IgD-negative memory B cell (primary cell): ENCODE measurements at regions not wholly inside any gene's neighbourhood (a gene's known extent, or its start where the extent isn't known, plus 50 kb on each side); places are given as distances from the start of the nearest gene placed in this dataset.
A peak's percentile ranks its signal among the peaks of the same experiment; 100 is the strongest.

Source experiments
- H3K27ac Mint-ChIP-seq, 3 donors: one replicate each; pipeline ENCODE4 v1.8.0; 2020 to 2022; ENCODE audit warnings: mild to moderate bottlenecking in 3 of 3, mixed read lengths in 3 of 3, moderate library complexity in 1 of 3
- H3K27me3 Mint-ChIP-seq: one replicate; pipeline ENCODE4 v1.8.0; 2021; ENCODE audit warnings: mixed read lengths
- H3K36me3 Mint-ChIP-seq: one replicate; pipeline ENCODE4 v1.8.0; 2020; ENCODE audit warnings: mild to moderate bottlenecking, mixed read lengths
- H3K4me1 Mint-ChIP-seq, 3 donors: one replicate each; pipeline ENCODE4 v1.8.0; 2020 to 2022; ENCODE audit warnings: mixed read lengths in 3 of 3, mild to moderate bottlenecking in 1 of 3
- H3K4me3 Mint-ChIP-seq, 4 donors: one replicate each; pipeline ENCODE4 v1.8.0; 2020 to 2022; ENCODE audit warnings: mild to moderate bottlenecking in 4 of 4, mixed read lengths in 4 of 4, moderate library complexity in 3 of 4
- H3K9me3 Mint-ChIP-seq, 3 donors: one replicate each; pipeline ENCODE4 v1.8.0; 2020 to 2021; ENCODE audit warnings: mixed read lengths in 3 of 3, mild to moderate bottlenecking in 1 of 3

DNA sequence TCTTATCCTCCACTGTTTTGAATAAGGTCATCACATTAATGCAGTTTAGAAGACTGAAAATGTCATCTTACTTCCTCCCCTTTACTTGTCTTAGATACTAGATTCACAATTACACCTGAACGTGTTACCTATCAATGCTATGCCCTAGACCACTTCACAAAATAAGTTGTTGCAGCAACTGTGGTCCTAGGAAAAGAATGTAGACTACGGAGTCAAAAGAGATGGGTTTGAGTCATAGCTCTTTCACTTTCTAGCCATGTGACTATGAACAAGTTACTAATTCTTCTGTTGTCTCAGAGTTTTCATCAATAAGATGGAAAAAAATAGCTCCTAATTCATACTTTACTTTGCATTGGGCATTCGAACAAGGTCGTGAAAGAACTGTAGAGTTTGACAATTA, 164.3 kb upstream of the PREP start:
- H3K27ac Mint-ChIP-seq: no peak overlapping the region
- H3K27me3 Mint-ChIP-seq: peaks cover 2% of the 10 kb centered on the region
- no peak overlapping the region for H3K4me3 Mint-ChIP-seq
- H3K4me1 Mint-ChIP-seq: no peaks in the 10 kb centered on the region
- H3K9me3 Mint-ChIP-seq: peaks cover 4 to 8% (median 7%) of the 10 kb centered on the region in 3 donors
- no peaks in the 10 kb centered on the region for H3K36me3 Mint-ChIP-seq

DNA sequence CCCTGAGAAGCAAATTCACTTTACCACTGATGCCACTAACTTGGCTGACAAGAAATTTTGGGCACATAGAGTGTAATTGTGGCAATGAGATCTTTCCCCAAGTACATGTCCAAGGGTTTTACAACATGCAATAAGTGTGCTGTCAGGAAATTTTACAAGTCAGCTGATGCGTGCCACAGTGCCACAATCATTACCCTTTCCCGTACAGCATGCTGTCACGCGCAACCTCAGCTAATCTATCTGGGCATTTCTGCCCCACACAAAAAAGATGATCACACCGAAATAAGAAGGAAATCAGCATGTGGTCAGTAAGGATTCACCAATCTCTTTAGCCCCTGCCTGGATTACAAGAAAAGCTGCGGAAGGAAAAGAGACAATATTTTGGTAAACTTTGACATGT, 163.6 kb upstream of the PREP start:
- H3K4me3 Mint-ChIP-seq: no peak overlapping the region
- no peak overlapping the region for H3K27ac Mint-ChIP-seq
- peaks cover 2% of the 10 kb centered on the region for H3K27me3 Mint-ChIP-seq
- H3K36me3 Mint-ChIP-seq: no peaks in the 10 kb centered on the region
- no peaks in the 10 kb centered on the region for H3K4me1 Mint-ChIP-seq
- H3K9me3 Mint-ChIP-seq: peaks cover 3 to 8% (median 7%) of the 10 kb centered on the region in 3 donors

DNA sequence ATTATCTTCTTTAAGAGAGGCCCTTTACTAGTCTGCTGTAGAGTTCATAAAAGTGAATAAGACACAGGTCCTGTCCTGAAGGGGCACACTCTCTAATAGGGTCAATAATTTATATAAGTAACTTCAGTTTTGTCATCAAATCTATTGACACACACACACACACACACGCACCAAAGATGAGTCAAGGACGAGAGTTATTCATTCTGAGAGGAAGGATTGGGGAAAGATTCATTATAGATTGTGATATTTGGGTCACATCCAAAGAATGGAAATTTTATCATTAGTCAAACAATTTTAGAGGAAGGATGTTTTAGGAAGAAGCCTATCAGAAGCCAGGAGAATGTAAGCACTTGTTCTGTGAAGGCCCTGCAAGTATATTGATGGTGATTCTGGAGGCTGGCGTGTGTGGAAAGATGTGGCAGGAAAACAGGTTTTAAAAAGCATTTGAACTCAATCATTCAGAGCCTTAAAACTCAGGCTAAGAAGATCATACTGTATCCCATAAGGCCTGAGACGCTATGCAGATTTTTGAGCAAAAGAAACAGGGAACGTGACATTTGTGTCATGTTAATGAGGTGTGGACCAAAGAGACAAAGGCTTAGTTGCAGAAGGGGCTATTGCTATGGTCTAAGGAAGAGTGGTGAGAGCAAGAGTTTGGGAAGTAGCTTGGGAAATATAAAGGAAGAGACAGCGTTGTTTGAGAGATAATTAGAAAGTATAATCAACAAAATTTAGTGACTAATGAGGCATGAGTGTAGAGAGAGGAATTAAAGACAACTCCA, 161.4 kb upstream of the PREP start:
- Mint-ChIP-seq H3K27me3 (no peaks in the 10 kb centered on the region), H3K27ac (no peak overlapping the region), H3K36me3 (no peaks in the 10 kb centered on the region), H3K4me3 (no peak overlapping the region), H3K4me1 (no peaks in the 10 kb centered on the region), H3K9me3 (peaks cover 3 to 8% (median 7%) of the 10 kb centered on the region in 3 donors)

DNA sequence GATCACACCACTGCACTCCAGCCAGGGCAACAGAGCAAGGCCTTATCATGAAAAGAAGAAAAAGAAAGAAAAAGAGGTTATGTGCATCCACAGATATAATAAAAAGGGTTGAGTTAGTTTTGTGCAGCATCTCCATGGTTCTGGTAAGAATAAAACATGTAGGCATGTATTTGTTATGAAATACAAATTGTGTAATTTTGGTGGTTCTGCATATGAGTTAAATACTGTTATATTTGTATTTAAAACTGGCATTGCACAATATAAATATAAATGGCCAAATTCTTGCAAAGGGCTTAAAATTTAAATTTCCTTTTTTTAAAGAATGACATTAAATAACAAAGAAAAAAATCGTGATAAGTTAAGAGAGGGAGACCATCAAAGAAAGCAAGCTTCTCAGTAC, 159.1 kb upstream of the PREP start:
- no peak overlapping the region for H3K27ac Mint-ChIP-seq
- H3K4me3 Mint-ChIP-seq: no peak overlapping the region
- H3K9me3 Mint-ChIP-seq: peaks cover 3 to 8% (median 6%) of the 10 kb centered on the region in 3 donors
- no peaks in the 10 kb centered on the region for H3K36me3 Mint-ChIP-seq
- no peaks in the 10 kb centered on the region for H3K27me3 Mint-ChIP-seq
- no peaks in the 10 kb centered on the region for H3K4me1 Mint-ChIP-seq

DNA sequence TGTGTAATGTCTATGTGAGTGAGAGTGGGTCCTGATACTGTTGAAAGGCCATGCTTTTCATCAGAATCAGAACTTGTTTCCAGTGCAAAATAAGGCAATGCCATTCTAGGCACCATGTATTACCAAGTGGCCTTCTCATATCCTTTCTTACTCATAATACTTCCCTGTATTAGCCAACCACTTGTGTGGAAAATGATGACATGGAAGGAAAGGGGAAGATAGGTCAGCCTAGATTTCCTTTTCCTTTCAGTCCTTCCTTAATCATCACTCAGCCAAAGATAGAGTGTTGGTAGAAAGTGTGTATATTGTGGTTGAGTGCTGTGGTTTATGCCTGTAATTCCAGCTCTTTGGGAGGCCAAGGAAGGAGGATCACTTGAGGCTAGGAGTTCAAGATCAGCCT, 158.6 kb upstream of the PREP start:
- Mint-ChIP-seq H3K4me3 (peak overlapping the region in 1 of 4 donors; percentile 37), H3K36me3 (no peaks in the 10 kb centered on the region)

DNA sequence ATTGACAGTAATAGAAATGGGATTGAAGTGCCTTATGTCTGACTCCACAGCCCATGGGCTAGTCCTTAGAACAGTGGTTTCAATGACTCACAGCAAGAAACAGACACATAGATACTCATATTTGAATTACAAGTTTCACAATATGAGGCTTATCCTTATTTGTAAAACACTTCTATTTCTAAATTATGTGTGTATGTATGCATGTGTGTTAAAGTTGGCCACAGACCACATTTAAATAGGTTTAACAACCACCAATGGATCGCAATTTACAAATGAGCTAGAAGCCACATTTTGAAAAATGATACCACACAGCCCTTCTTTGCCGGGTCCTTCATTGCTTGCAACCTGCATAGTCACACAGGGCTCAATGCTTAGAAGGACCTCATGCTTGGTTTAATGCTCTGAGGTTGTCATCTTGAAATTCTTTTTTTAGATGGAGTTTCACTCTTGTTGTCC, 157.8 kb upstream of the PREP start:
- Mint-ChIP-seq H3K27ac (no peak overlapping the region), H3K4me3 (no peak overlapping the region), H3K9me3 (peaks cover 6 to 8% (median 8%) of the 10 kb centered on the region in 3 donors), H3K4me1 (no peaks in the 10 kb centered on the region), H3K27me3 (no peaks in the 10 kb centered on the region), H3K36me3 (no peaks in the 10 kb centered on the region)

More for the DNA sequence above, 158.6 kb upstream of the PREP start:
- H3K4me1 Mint-ChIP-seq: no peaks in the 10 kb centered on the region
- peaks cover 3 to 8% (median 5%) of the 10 kb centered on the region in 3 donors for H3K9me3 Mint-ChIP-seq
- no peak overlapping the region for H3K27ac Mint-ChIP-seq
- no peaks in the 10 kb centered on the region for H3K27me3 Mint-ChIP-seq

DNA sequence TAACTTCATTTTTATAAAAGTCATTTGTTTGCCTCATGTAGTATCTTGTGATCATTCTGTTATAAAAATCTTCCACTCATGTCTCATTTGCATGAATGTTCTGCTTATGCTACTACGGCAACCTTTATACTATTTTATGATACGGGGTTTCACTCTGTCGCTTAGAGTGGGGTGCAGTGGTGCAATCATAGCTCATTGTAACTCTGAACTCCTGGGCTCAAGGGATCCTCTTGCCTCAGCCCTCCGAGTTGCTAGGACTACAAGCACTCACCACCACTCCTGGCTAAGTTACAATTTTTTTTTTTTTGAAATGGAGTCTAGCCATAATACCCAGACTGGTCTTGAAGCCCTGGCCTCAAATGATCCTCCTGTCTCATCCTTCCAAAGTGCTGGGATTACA, 154.4 kb upstream of the PREP start:
- H3K27me3 Mint-ChIP-seq: no peaks in the 10 kb centered on the region
- no peak overlapping the region for H3K4me3 Mint-ChIP-seq
- no peak overlapping the region for H3K27ac Mint-ChIP-seq
- no peaks in the 10 kb centered on the region for H3K36me3 Mint-ChIP-seq
- H3K9me3 Mint-ChIP-seq: peaks cover 0 to 3% (median 3%) of the 10 kb centered on the region in 3 donors
- no peaks in the 10 kb centered on the region for H3K4me1 Mint-ChIP-seq

DNA sequence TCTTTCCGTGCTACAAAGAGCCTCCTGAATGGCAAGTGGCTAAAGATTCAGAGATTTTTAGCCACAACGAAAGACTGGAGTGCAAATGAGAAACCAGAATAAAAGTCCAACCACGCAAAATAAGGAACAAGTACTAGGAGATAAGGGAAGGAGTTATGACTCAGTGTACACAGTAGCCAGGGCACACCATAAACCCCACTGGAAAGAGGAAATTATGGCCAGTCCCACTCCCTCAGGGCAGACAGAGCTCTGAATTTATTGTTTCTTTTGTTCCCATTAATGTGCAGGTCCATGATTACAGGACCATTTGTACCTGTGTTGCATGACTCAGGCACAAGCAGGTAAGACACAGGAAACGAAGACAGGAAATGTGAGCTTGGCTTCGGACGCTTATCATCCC, 150.3 kb upstream of the PREP start:
- H3K27me3 Mint-ChIP-seq: no peaks in the 10 kb centered on the region

DNA sequence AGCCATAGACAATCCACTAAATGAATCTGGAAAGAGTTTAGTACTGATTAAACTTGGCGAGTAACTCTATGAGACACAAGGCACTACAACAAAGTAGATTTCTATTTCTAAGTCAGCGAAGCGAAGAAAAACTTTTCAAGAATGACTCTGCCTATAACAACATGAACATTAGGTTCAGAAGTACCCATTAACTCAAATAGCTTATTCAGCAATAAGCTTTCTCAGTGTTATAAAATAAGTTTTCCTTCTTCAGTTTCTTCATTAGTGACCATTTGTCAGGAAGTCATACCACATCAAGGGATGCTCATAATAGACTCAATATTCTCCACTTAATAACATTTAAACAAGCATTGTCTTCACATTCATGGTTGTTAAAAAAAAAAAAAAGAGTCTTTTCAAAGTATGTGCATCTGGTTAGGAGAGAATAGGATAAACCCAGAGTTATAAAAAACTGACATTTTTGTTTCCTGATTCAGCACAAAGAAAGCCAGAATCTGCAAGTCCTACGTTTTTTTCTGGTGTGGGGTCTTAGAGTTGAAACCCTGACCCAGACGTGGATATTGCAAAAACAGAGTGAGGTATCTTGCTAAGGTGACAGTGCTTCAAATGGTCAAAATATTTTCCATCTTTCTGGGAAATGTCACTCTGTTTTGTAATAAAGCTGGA, 148.2 kb upstream of the PREP start:
- Mint-ChIP-seq H3K27ac (no peak overlapping the region), H3K27me3 (no peaks in the 10 kb centered on the region), H3K9me3 (peaks cover 0 to 2% (median 0%) of the 10 kb centered on the region in 3 donors), H3K36me3 (peaks cover 2% of the 10 kb centered on the region), H3K4me1 (peaks cover 0 to 2% (median 0%) of the 10 kb centered on the region in 3 donors), H3K4me3 (no peak overlapping the region)

More for the DNA sequence above, 150.3 kb upstream of the PREP start:
- Mint-ChIP-seq H3K4me3 (no peak overlapping the region), H3K9me3 (peaks cover 0 to 3% (median 3%) of the 10 kb centered on the region in 3 donors), H3K4me1 (no peaks in the 10 kb centered on the region), H3K36me3 (no peaks in the 10 kb centered on the region), H3K27ac (no peak overlapping the region)

DNA sequence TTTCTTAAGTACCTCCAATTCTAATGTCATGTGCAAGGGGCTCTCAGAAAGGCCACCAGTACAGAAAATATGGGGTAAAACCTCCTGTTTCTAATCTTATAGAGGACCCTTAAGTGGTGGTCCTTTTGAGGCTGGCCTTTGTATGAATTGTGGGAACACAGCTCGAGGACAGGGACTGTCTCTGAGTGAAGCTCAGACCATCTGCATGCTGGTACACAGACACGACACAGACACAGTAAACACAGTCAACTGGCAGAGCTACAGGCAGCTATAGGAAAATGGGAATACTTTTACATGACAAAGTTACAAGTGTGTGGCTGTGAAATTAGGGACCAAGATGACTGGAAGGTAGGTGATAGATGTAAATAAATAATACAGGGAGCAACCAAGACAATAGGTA, 143.9 kb upstream of the PREP start:
- Mint-ChIP-seq H3K27me3 (peaks cover 4% of the 10 kb centered on the region), H3K9me3 (no peaks in the 10 kb centered on the region), H3K27ac (no peak overlapping the region), H3K4me3 (no peak overlapping the region), H3K36me3 (peaks cover 2% of the 10 kb centered on the region), H3K4me1 (peaks cover 0 to 2% (median 0%) of the 10 kb centered on the region in 3 donors)

DNA sequence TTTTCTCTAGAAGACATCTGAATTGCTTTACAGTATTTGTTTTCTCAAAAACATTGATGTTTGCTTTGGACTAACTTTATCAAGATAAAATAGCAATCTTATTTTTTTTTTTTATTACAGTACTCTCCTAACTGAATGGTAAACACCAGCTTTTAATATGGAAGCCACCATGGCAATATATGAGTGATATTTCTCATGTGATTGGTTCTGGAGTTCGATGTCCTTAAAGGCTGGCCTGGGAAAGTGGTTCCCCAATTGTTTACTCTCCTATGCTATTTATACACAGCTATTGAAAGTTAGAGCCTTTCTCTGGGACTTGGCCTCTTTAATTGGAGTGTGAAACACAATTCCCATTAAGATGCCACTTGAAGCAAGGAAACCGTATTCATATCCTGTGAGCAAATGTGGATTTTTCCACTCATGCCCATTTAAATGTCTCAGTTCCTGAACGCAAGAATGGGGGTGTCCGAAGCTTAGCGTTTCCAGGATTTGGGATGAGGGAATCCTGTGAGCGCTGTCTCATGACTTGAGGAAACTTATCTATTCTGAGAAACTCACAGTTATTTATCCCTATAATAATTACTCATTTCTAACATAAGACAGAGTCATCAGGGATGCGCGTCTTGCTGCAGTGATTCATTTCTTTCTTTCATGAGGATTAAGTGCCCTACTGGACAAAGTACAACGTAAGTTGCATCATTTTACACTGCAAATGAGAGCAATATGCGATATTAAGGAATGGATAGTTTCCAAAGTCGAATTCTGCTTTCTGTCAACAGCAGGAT, 143.3 kb upstream of the PREP start:
- no peaks in the 10 kb centered on the region for H3K9me3 Mint-ChIP-seq
- H3K4me3 Mint-ChIP-seq: no peak overlapping the region
- peaks cover 2% of the 10 kb centered on the region for H3K36me3 Mint-ChIP-seq
- peaks cover 4% of the 10 kb centered on the region for H3K27me3 Mint-ChIP-seq
- H3K4me1 Mint-ChIP-seq: peaks cover 0 to 2% (median 0%) of the 10 kb centered on the region in 3 donors
- H3K27ac Mint-ChIP-seq: no peak overlapping the region

DNA sequence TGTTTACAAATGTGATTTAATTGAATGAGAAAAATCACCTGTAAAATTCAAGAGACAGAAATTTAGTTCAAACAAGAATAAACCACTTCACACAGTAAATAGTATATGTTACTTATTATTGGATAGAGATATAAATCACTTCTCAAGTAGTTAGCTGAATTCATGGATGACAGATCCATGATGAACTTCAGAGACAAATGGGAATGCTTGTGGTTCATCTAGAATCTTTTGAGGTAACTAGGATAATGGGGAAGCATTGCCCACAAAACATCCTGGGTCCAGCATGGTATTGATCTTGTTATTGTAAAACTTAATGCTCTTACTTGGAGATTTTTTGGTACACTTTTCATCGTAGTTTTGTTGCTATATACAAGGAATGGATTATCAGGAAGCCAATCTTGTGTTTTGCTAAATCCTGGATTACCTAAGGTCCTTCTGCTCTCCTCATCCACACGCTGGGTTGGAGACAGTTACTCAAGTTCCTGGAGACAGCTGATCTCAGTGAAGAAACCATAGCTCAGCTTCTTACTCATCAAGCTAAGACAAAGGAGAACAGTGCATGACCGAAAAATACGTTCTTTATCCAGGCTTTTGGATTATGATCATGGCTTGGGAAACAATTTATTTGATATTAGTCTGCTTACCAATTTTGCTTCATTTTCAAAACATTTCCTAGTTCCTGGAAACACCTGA, 142.5 kb upstream of the PREP start:
- peaks cover 0 to 2% (median 0%) of the 10 kb centered on the region in 3 donors for H3K4me1 Mint-ChIP-seq
- H3K27ac Mint-ChIP-seq: no peak overlapping the region
- H3K4me3 Mint-ChIP-seq: no peak overlapping the region
- peaks cover 2% of the 10 kb centered on the region for H3K36me3 Mint-ChIP-seq
- no peaks in the 10 kb centered on the region for H3K9me3 Mint-ChIP-seq
- H3K27me3 Mint-ChIP-seq: peaks cover 4% of the 10 kb centered on the region

DNA sequence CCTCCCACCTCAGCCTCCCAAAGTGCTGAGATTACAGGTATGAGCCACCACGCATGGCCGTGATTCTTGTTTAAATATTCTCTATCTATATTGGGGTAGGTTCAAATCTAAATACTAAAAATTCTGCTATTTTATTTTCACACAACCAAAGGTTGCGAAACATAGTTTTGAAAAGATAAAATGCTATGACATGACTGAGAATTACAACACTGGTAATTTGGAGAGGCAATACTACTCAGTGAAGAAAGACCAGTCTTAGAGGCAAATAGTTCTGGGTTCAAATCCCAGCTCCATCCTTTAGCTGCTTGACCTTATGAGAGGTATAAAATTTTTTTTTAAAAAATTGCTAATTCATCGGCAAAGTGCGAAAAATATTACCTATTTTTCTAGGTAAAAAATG, 137.0 kb upstream of the PREP start:
- Mint-ChIP-seq H3K27ac (no peak overlapping the region), H3K9me3 (peaks cover 0 to 1% (median 0%) of the 10 kb centered on the region in 3 donors), H3K27me3 (peaks cover 2% of the 10 kb centered on the region), H3K4me1 (no peaks in the 10 kb centered on the region), H3K36me3 (peaks cover 1% of the 10 kb centered on the region), H3K4me3 (no peak overlapping the region)

DNA sequence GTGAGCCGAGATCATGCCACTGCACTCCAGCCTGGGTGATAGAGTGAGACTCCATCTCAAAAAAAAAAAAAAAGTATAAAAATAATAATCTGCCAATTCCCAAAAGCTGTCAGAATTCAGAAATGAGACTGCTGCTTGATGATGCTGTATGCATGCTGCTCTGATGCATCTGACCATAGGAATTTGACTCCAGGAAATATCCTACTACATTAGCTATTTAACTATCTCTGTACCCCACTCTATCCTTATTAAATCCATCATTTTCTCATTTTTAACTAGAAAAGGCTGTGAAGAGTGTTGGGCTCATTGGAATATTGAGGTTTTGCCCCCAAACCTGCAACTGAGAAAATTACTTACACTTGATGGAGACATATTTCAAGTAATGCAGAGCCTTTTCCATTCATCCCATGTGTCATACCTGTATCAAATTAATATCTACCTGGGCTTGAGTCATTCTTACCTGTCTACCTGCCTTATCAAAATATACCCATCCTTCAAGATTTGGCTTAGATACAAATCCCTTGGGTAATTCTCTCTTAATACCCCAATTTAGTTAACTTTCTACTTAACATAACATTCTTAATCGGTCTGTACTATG, 135.2 kb upstream of the PREP start:
- H3K9me3 Mint-ChIP-seq: peaks cover 0 to 1% (median 0%) of the 10 kb centered on the region in 3 donors
- H3K36me3 Mint-ChIP-seq: peaks cover 1% of the 10 kb centered on the region
- H3K4me3 Mint-ChIP-seq: no peak overlapping the region
- no peak overlapping the region for H3K27ac Mint-ChIP-seq
- no peaks in the 10 kb centered on the region for H3K4me1 Mint-ChIP-seq
- peaks cover 2% of the 10 kb centered on the region for H3K27me3 Mint-ChIP-seq
